ENCODE measurements at regions not wholly inside any gene's neighbourhood (a gene's known extent, or its start where the extent isn't known, plus 50 kb on each side); places are given as distances from the start of the nearest gene placed in this dataset.
"Not testable (repeated sequence)": the region's sequence is repeated elsewhere in the genome, so short reads cannot be mapped to it uniquely, and the experiment has no call there.

DNA sequence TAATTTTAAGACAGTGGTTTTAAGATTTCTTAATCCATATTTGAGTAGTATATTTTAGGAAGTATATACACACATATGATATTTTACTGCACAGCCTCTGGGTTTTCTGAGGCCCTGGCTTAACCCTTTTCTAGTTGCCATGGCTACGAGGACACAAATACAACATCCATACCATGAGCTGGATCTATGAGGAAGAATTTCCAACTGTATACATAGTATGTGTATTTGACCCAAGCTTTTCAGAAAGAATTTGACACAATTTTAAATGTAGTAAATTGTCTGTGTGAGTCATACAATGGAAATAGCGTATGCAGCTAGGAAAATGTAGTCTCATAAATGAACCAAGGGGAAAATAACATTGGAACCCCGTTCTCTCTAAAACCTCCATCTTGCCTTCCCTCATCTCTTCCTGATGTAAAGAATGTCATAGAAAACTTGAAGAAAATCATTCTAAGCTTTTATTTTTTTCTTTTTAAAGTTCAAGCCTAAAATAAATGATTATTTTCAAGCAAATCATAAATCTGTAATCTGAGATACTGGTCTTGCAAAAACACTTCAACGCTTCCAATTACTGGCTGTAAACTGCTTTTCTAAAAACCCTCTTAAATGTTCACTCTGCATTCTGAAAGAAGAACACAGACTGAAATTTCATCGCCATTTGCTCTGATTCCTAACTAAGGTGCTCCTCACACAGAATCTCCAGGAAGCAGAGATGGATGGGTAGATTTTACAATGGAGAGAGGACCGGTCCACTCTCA, 172.4 kb downstream of the LACC1 start:
- DNase-seq (ENCODE audit: low read depth in 1 of 2, low spot score in 1 of 2) = no peak

DNA sequence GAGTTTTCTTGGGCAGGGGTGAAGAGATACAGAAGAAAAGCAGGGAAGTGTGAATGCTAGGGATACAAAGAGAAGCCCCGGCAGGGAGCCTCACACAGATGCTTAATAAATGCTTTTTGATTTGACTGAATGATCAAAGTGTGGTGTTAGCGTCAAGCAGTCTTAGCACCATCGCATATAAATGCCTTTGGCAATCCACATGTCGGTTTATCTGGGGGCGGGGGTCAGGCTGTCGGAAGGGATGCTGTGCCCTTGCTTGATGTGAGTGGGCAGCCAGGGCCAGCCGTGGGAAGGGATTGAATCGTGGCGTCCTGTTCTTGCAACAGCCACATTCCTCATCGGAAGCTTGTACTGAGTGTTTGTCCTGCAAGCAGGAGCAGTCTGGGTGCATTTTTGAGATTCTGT, 173.1 kb downstream of the LACC1 start:
- no peak for DNase-seq (ENCODE audit: low read depth in 1 of 2, low spot score in 1 of 2)

DNA sequence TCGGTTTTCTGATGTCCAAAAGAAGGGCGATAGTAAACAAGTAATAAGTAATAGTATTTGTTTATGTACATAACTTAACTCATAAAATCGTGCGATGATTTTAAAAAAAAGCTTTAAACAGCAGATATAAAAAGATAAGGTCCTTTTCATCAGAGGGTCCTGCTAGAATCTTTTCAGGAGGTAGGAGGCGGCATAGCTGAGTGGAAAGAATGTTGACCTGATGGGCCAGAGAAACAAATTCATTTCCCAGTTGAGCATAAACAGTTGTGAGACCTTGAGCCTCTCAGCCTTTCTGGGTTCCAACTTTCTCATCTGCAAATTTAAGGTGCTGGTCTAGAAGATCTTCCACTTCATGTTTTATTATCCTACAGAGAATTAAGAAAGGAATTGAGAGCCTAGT, 173.5 kb downstream of the LACC1 start:
- no peak for DNase-seq (ENCODE audit: low read depth in 1 of 2, low spot score in 1 of 2)

DNA sequence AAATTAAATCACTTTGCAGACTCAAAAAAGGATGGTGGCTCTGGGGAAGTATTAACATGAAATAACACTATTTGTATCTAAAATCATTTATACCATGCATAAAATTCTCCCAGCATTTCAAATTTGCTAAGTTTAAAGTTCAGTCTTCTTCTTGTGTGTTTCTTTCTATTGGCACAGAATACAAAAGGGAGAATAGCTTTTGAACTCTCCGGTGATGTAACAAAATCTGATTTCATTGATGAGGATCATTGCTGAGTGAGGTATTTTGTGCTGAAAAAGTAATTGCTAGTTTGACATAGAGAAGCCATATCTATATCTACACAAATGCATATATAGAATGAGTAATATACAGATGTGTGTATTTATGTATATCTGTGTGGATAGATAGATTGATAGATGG, 174.8 kb downstream of the LACC1 start:
- DNase-seq (ENCODE audit: low read depth in 1 of 2, low spot score in 1 of 2) = no peak

DNA sequence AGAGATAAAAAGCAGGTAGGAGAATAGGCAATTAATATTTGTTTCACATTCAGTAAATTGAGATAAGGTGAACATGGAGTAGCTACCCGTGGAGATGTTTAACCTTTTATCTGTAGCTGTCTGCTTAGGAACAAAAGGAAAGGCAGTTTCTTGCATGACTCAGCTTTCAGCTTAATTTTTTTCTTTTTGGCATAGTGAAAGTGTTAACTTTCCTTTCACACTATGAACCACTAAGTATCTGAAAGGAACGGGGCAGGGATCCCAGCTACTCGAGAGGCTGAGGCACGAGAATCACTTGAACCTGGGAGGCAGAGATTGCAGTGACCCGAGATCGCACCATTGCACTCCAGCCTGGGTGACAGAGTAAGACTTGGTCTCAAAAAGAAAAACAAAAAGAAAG, 176.0 kb downstream of the LACC1 start:
- DNase-seq (ENCODE audit: low read depth in 1 of 2, low spot score in 1 of 2) = not testable (repeated sequence)

DNA sequence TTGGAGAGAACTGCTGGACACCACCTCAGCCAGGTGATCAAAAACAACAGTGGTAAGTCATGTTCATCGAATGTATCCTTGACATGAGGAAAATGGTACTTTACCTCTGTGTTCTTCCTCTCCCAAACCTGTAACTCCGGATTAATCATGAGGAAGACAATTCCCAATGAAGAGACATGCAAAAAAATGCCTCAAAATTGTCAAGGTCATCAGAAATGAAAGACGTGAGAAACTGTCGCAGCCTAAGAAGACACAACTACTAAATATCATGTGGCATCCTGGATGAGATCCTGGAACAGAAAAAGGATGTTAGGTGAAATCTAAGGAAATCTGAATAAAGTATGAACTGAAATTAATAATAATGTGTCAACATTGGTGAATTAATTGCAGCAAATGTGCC, 178.4 kb downstream of the LACC1 start:
- DNase-seq (ENCODE audit: low read depth in 1 of 2, low spot score in 1 of 2) = no peak

DNA sequence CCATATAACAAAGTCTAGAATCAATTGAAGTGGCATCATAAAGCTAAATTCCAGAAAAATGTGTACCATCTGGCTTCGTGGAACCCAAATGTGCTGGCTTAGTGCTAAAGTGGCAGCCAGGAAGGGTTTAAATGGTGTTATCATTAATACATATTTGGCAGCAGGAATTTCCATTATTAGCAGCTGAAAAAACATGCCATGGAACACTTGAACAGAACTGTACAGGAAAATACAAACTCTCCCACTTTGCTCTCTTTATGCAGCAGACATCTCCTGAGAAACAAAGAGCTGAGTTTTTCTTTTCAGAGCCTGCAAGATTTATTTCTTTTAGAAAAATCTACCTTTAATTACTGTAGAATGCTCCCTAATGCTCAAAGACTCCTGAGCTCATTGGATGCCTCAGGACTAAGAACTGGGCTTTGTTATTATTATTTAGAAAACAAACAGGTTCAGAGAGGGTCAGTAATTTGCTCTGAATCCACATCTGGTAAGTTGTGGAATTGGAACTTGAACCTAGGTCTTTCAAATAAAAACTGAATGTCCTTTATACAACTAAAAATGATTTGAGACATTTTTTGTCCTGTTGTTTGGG, 179.0 kb downstream of the LACC1 start:
- DNase-seq (ENCODE audit: low read depth in 1 of 2, low spot score in 1 of 2) = no peak

DNA sequence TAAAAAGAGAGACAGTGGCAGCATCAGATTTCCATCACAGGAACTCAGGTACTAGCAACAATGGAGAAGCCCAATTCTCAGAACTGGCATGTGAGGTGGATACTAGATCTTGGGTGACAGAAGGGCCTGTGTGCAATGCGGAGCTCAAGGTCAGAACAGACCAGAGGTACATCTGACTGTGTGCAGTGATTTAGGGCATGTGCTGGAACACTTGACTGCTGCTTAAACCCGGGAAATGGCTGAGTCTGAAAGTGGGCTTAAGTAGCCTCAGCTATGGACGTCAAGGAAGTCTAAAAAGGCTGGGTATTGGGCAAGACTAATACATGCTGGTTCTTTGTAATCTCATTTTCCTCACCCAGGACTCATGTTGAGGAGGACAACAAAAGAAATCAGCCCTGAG, 182.2 kb downstream of the LACC1 start:
- DNase-seq (ENCODE audit: low read depth in 1 of 2, low spot score in 1 of 2) = no peak

DNA sequence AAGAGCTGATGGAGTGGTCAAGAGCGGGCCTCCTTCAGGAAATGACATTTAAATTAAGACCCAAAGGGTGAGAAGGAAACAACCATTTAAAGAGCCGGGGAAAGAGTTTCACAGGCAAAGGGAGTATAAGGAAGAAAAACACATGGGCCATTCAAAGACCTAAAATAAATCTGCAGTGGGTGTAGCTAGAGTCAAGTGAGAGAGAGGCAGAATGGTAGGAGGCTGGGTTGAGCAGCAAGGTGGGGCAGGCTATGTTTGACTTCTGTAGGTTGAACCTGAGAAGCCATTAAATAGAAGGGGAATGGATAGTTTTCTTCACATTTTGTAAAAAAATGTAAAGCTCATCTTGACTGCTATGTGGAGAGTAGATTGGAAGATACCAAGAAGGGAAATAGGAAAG, 183.8 kb downstream of the LACC1 start:
- DNase-seq (ENCODE audit: low read depth in 1 of 2, low spot score in 1 of 2) = no peak

DNA sequence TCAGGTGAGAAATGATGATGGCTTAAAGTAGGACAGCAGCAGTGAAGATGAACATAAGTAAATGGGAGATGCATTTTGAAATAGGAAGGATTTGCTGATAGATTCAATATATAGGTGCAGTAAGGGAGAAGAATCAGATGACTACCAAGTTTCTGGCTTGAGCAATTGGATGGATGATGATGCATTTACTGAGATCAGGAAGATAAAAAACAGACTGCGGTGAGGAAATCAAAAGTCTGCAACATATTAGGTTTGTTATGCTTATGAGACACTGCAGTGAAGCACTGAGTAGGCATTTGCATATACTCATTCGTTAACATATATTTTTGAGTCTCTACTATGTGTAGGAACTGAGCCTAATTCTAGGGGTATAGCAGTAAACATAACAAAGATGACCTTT, 184.2 kb downstream of the LACC1 start:
- DNase-seq (ENCODE audit: low read depth in 1 of 2, low spot score in 1 of 2) = no peak

DNA sequence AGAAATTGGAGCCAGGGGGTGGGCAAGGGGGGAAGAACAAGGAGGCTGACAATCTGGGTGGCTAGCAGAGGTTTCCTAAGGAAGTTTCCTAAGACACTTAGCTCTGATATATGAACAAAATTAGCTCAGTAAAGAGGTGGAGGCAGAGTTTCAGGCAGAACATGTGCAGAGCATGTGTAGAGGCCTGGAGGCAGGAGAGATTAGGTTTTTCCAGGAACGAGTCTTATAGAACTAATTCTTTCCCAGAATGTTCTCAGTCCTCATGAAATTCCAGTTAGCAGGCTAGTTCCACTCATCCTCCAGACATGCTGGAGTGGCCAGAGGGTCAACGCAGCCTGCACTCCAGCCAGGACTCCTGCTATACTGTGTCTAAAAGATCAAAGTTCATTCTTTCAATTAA, 184.7 kb downstream of the LACC1 start:
- no peak for DNase-seq (ENCODE audit: low read depth in 1 of 2, low spot score in 1 of 2)

DNA sequence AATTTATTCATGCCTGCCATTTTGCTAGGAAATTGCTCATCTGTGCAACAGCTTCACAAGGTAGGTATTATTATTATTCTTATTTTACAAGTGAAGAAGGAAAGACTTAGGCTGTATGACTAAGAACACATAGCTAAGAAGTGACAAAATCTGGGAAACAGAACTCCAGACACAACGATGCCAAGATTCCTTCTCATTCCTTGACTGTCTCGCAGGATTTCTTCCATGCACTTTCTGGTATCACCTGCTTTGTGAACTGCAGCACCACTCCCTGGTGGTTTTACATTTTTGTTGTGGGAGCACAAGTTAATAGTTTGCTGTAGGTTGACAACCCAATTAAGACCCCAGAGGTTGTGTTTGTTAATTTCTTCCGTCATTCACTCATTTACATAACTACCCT, 188.5 kb downstream of the LACC1 start:
- no peak for DNase-seq (ENCODE audit: low read depth in 1 of 2, low spot score in 1 of 2)

DNA sequence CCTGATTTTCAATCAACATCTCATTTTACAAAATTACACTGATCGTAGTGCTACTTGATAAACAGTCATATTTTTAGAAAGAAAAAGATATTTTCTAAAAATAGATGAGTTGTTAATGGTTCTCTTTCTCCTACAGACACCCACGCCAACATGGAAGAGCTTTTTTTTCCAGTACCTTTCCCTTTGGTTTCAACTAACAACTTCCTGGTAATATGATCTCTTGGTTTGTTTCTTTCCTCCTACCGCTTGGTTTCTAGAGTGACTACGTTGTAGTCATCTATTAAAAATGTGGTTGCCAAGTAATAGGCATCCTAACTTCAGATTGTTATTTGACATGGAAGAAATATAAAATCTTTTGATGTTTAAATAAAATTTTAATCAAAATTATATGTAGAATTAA, 189.0 kb downstream of the LACC1 start:
- DNase-seq (ENCODE audit: low read depth in 1 of 2, low spot score in 1 of 2) = no peak

DNA sequence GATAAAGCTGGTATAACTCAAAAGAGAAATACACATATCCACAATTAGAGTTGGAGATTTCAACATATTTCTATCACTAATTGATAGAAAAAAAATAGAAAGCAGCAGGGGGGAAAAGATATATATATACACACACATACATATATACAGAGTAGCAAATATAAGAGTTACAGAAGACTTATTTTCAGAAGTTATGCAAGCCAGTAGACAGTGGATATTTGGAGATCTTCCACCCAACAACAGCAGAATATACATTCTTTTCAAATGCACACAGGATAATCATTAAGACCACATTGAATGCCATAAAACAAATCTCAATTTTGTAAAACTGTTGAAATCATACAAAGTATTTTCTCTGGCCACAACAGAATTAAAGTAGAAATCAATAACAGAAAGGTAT, 192.8 kb downstream of the LACC1 start:
- no peak for DNase-seq (ENCODE audit: low read depth in 1 of 2, low spot score in 1 of 2)

DNA sequence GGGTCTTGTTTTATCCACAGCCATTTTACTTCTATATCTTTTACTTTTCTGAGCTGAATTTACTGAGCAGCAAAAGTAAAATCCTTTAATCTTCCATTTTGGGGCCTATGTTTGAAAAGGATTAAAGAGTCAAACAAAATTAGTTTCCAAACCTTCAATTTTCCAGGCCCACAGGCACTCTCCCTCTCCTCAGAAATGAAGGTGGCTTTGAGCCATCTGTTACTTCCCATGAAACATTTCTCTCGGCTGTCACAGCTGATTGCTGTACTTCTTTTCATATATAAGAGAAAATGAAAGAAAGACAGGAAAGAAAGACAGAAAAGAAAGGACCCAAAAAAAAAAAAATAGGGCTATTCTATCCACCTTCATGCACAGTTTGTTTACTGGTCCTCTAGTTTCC, 194.9 kb downstream of the LACC1 start:
- no peak for DNase-seq (ENCODE audit: low read depth in 1 of 2, low spot score in 1 of 2)

DNA sequence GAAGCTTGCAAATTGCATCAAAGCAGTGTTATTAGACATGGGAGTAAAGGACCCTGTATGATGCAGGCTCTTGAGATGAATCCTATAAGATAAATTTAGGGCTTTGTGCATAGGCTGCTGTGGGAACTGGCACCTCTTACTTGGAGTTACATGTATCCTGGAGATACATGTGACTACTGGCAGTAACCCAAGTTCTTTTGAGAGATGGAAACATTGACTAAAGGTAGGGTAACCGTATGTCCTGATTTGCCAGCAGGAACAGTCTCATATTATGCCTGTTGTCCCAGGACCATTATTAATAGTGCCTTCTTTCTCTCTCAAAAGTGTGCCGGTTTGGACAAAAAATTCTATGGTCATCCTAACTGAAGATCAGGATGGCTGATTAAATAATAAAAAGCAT, 195.4 kb downstream of the LACC1 start:
- DNase-seq (ENCODE audit: low read depth in 1 of 2, low spot score in 1 of 2) = no peak

DNA sequence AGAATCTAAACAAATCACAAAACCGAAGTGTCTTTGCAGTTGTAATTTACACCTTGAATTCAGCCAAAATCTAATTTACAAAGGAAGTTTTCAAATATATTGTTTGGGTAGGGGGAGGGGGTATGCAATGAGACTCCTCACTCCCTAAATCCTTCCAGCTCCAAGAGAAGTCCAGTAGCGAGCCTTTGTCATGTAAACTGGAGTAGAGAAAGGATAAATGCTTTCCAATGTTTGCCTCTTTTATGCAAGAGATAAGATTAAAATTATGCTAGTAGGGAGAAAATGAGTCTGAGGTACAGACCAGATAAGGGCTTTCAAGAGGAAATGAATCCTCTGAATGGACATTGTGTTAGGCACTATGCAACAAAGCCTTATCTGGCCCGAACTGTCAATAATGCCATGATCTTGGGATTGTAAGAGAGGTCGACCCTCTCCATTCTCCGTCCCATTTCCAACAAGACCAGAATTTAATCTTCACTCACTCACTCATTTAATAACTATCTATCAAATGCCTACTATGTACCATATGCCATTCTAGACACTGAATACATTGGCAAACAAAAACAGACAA, 199.2 kb downstream of the LACC1 start:
- DNase-seq (ENCODE audit: low read depth in 1 of 2, low spot score in 1 of 2) = no peak

DNA sequence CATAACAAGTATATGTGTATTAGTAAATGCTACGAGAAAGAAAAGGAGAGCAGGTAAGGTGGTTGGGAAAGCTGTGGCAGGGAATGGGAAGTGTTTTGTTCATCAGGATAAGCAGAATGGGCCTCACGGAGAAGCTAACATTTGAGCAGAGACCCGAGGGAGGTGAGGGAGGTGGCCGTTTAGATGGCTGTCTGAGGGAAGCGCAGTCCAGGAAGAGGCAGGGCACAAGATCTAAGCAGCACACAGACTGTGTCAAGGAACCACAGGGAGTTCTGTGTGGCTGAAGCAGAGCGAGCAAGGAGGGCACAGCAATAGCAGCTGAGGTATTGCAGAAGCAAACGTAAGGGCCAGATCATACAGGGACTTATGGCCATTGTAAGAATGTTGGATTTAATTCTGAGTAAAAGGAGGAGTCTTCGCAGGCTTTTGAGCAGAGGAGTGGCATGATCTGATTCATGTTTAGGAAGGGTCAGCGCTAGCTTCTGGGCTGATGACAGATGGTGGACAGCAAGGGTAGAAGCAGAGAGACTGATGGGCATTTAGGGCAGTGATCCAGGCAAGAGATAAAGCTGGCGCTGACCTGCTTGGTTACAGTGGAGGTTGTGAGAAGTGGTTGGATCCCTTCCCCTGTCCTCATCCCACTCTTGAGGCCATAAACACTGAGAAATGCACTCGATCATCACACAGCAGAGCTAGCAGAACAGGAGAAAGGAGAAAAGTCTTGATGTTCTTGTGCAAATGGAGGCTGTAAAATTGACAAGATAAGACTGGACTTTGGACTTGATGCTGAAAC, 199.9 kb downstream of the LACC1 start:
- no peak for DNase-seq (ENCODE audit: low read depth in 1 of 2, low spot score in 1 of 2)

DNA sequence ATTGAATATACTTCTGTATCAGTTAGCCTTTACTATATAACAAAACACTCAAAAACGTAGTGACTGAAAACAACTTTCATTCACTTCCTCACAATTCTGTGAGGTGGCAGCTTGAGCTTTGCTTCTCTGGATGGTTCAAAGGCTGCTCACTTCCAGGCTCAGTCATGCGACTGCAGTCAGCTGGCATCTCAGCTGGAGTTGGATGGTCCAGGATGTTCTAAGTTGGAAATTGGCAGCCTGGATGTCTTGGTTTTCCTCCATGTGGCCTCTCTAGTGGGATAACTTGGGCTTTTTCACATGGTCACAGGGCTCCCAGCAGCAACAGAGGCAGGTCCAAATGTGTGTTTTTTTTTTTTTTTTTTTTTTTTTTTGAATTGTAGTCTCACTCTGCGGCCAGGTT, 204.4 kb downstream of the LACC1 start:
- no peak for DNase-seq (ENCODE audit: low read depth in 1 of 2, low spot score in 1 of 2)

DNA sequence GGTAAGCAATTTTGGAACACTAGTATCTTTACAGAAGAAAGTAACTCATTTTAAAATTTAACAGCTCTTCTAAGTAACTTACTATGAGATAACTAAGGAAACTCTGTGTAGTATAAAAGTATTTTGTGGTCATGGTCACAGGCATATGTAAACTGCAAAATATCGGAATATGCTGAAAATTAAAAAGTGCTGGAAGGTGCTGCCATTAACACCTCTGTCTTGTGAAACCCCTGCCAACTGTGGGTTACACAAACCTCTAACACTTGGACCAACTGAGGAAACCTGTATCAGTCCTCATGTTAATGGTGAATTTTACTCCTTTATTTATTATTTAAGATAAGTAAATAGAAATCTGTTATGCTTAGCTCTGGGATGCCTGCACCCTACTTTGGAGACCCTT, 206.7 kb downstream of the LACC1 start:
- DNase-seq (ENCODE audit: low read depth in 1 of 2, low spot score in 1 of 2) = no peak

DNA sequence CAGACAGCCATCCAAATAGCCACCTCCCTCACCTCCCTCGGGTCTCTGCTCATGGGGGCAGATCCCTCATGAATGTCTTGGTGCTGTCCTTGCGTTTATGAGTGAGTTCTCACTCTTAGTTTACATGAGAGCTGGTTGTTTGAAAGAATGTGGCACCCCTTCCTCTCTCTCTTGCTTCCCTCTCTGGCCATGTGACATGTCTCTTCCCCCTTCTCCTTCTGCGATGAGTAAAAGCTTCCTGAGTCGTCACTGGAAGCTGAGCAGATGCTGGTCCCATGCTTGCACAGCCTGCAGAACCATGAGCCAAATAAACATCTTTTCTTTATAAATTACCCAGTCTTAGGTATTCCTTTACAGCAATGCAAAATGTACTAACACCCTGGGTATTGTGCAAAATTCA, 208.7 kb downstream of the LACC1 start:
- no peak for DNase-seq (ENCODE audit: low read depth in 1 of 2, low spot score in 1 of 2)

DNA sequence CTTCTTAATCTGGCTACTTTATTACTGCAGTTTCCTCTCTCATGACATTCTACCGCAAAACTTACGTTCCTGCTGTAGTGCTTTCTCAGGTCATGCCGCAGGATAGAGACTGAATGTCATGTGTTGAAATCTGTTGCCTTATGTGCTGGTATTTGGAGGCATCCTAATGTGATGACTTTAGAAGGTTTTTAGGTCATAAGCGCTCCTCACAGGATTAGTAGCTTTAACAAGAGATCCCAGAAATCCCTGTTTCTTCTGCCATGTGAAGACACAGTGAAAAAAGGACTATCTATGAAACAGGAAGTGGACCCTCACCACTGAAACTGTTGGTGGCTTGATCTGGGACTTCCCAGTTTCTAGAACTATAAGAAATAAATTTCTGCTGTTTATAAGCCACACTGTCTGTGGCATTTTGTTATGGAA, 209.3 kb downstream of the LACC1 start:
- no peak for DNase-seq (ENCODE audit: low read depth in 1 of 2, low spot score in 1 of 2)
